Cardiac fibroblast (primary cell): ENCODE measurements at regions not wholly inside any gene's neighbourhood (a gene's known extent, or its start where the extent isn't known, plus 50 kb on each side); places are given as distances from the start of the nearest gene placed in this dataset.
"Not testable (repeated sequence)": the region's sequence is repeated elsewhere in the genome, so short reads cannot be mapped to it uniquely, and the experiment has no call there.

ENCODE experiments used
- DNase-seq, 2 donors: peaks; one replicate each; pipeline versions ENCODE4 v3.0.0 to v3.0.0-alpha.2; 2010; ENCODE audit warnings: low read depth in 2 of 2
- H3K4me3 ChIP-seq, 2 donors: replicated peaks in 1 of 2; 1 replicate in 1 of 2; 2 replicates in 1 of 2; pipeline ENCODE4 v1.5.1; 2011; ENCODE audit warnings: low read depth in 2 of 2, low read length in 2 of 2, mild to moderate bottlenecking in 2 of 2, moderate library complexity in 1 of 2
- CTCF ChIP-seq: IDR thresholded peaks from one replicate; pipeline ENCODE4 v1.5.1; 2011; ENCODE audit warnings: low read depth, mild to moderate bottlenecking, low read length, inconsistent platforms

- no peak overlapping the region for H3K4me3 ChIP-seq
- no peak for DNase-seq
- no peak for TF ChIP-seq CTCF
Observed at GRCh38 chr6:82786248-82786647, 279.4 kb downstream of the UBE3D start.

GRCh38 chr6:82795940-82796339, 269.7 kb downstream of the UBE3D start:
- DNase-seq, result no peak
- no peak overlapping the region for H3K4me3 ChIP-seq
- no peak for TF ChIP-seq CTCF

GRCh38 chr6:82801083-82801482, 264.6 kb downstream of the UBE3D start:
- DNase-seq, result no peak
- no peak for TF ChIP-seq CTCF
- H3K4me3 ChIP-seq, result no peak overlapping the region

- not testable (repeated sequence) for DNase-seq, H3K4me3 ChIP-seq
Observed at GRCh38 chr6:82816243-82816642, 249.4 kb downstream of the UBE3D start.

GRCh38 chr6:82818727-82819126, 246.9 kb downstream of the UBE3D start:
- H3K4me3 ChIP-seq, result no peak overlapping the region
- peak; percentile 58 to 88 for DNase-seq
- no peak for TF ChIP-seq CTCF

GRCh38 chr6:82823361-82823760, 242.3 kb downstream of the UBE3D start:
- no peak overlapping the region for H3K4me3 ChIP-seq
- no peak for DNase-seq
- no peak for TF ChIP-seq CTCF

- TF ChIP-seq CTCF, result no peak
- no peak overlapping the region for H3K4me3 ChIP-seq
- DNase-seq, result no peak
Observed at GRCh38 chr6:82832811-82833210, 232.8 kb downstream of the UBE3D start.
